PC-3 (cell line): ENCODE measurements at regions not wholly inside any gene's neighbourhood (a gene's known extent, or its start where the extent isn't known, plus 50 kb on each side); places are given as distances from the start of the nearest gene placed in this dataset.

Source experiments
- EZH2 ChIP-seq: fragments of 300-600 bp; sonication (generic); IDR thresholded peaks from one replicate; pipeline ENCODE4 v1.6.1; 2017; ENCODE audit warnings: antibody characterized with exemption, mild to moderate bottlenecking, low read length; ENCODE audit not compliant: unreplicated experiment
- EZH2phosphoT487 ChIP-seq: fragments of 300-600 bp; sonication (generic); IDR thresholded peaks from 2 replicates; pipeline ENCODE4 v1.6.1; 2018; ENCODE audit warnings: mild to moderate bottlenecking, antibody characterized with exemption, low read length, borderline replicate concordance
- TF ChIP-seq, protein P1 (sequence below): fragments of 300-600 bp; sonication (generic); conservative IDR thresholded peaks from 2 replicates; pipeline ENCODE4 v1.5.1; 2017; ENCODE audit warnings: antibody characterized with exemption, low read depth, mild to moderate bottlenecking, low read length

GRCh38 chrX:35251226-35251625 lies 308.6 kb downstream of the FAM47B start:
- TF ChIP-seq, protein P1, sequence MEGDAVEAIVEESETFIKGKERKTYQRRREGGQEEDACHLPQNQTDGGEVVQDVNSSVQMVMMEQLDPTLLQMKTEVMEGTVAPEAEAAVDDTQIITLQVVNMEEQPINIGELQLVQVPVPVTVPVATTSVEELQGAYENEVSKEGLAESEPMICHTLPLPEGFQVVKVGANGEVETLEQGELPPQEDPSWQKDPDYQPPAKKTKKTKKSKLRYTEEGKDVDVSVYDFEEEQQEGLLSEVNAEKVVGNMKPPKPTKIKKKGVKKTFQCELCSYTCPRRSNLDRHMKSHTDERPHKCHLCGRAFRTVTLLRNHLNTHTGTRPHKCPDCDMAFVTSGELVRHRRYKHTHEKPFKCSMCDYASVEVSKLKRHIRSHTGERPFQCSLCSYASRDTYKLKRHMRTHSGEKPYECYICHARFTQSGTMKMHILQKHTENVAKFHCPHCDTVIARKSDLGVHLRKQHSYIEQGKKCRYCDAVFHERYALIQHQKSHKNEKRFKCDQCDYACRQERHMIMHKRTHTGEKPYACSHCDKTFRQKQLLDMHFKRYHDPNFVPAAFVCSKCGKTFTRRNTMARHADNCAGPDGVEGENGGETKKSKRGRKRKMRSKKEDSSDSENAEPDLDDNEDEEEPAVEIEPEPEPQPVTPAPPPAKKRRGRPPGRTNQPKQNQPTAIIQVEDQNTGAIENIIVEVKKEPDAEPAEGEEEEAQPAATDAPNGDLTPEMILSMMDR = no peak
- TF ChIP-seq EZH2phosphoT487 (no peak), EZH2 (no peak)
